Fibroblast of gingiva (primary cell): ENCODE measurements at regions not wholly inside any gene's neighbourhood (a gene's known extent, or its start where the extent isn't known, plus 50 kb on each side); places are given as distances from the start of the nearest gene placed in this dataset.

Experiments used
- DNase-seq: peaks from one replicate; pipeline ENCODE4 v3.0.0-alpha.2; 2011; ENCODE audit warnings: low read depth

GRCh38 chr1:200354243-200354642, 55.6 kb downstream of the ZNF281 start:
- peak; percentile 37 for DNase-seq

DNA sequence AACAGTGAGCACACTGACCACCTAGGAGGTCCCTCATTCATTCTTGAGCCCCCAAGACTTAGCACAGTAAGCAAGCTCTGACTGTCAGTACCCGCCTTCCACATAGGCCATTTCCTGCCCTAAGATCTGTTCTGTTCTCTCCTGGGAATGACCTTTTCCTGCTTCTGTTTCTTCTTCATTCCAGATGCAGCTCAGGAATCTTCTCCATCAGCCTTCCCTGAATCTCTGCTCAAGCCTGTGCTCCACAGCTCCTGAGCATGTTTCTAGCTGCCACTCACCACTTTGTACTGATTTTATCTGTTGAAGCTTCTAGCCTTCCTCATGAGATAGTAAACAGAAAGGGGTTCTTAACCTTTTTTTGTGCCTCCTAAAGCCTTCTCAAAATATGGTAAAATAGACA, 56.6 kb downstream of the ZNF281 start:
- no peak for DNase-seq

- DNase-seq = peak; percentile 93
Observed at GRCh38 chr1:200351826-200352549, 57.8 kb downstream of the ZNF281 start.

GRCh38 chr1:200351425-200351824, 58.4 kb downstream of the ZNF281 start:
- DNase-seq = no peak

DNA sequence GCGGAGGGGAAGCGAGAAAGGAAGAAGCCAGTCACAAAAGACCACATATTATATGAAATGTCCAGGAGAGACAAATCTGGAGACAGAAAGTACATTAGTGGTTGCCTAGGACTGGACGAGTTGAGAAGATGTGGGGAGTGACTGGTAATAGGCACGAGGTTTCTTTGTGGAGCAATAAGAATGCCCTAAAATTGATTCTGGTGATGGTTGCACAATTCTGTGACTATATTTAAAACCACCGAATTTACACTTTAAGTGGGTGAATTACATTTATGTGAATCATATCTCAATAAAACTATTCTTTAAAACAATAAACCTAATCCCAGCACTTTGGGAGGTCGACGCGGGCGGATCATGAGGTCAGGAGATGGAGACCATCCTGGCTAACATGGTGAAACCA, 63.1 kb downstream of the ZNF281 start:
- peak; percentile 72 for DNase-seq

- no peak for DNase-seq
Observed at GRCh38 chr1:200345520-200345919, 64.3 kb downstream of the ZNF281 start.

GRCh38 chr1:200343874-200344273, 66.0 kb downstream of the ZNF281 start:
- DNase-seq = no peak

DNA sequence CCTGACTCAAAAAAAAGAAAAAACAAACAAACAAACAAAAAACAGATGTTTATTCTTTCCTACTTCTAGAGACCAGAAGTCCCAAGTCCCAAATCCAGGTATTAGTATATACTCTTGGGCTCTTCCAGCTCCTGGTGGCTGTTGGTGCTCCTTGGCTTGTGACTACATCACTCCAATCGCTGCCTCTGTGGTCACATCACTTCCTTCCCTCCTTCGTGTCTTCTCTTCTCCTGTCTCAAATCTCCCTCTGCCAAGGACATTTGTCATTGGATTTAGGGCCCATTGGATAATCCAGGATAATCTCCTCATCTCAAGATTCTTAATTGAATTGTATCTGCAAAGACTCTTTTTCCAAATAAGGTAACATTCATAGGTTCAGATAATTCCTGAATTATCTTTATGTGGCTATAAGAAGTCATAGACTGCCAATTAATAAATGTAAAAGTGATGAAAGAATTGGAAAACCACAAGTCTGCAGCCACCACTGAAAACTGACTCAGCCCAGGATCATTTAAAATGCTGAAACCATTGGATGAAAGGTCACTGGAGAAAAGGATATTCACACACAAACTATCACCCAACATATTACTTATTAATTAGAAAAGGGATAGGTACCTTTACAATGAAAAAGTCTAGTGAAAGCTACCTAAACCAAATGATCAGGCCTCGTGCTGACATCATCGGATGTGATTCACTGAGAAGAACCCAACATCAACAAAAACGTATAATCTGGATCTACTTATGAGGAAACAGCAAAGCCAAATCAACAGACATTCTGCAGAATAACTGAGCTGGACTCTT, 67.1 kb downstream of the ZNF281 start:
- peak; percentile 42 for DNase-seq

GRCh38 chr1:200338451-200338850, 71.4 kb downstream of the ZNF281 start:
- DNase-seq = no peak

GRCh38 chr1:200337831-200338230, 72.0 kb downstream of the ZNF281 start:
- no peak for DNase-seq

DNA sequence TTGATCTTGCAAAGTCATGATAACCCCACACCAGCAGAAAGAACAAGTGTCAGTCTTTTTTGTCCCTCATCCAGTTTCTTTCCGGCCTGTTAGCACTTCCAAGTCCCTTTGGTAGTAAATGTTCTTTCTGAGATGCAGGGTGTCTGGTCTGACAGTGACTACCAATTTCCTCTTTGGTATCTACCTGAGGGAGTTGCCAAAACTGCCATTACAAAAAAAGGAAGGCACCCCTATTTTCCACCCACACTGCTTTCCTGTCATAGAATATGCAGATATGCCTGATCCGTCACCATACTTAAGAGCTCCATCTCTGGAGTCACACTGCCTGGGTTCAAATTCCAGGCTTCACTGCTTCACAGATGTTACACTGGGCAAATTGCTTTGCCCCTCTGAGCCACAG, 72.4 kb downstream of the ZNF281 start:
- DNase-seq = no peak

GRCh38 chr1:200336901-200337391, 72.9 kb downstream of the ZNF281 start:
- DNase-seq = peak; percentile 18

DNA sequence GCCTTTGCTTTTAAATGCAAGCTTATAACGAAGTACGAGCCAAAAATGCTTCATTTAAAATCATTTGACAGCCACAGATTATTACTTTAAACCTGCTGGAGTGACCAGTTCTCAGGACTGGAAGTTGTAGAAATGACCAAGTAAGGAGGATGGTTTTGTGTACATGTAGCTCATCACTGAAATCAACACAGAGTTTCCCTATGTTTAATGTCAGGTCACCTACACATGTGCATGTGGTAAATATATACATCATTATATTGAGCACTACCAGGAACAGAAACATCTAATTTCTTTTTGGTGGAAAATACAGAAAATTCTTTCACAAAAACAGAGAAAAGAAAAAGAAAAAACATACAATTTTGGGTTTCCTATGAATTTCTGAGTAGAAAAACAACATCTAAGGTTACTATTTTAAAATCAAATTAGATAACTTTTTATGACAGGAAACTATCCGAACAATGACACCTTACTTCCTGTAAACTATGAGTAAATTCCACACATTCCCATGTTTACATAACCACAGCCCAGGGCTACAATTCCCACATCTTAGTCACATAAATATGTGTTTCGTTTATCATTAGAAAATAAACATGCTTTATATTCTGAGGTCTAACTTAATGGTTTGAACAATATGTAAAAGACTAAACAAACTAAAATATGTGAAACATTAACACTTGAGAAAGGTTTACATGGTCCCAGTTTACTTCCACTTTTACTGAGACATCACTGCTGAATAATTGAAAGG, 73.6 kb downstream of the ZNF281 start:
- no peak for DNase-seq

GRCh38 chr1:200334661-200335256, 75.1 kb downstream of the ZNF281 start:
- no peak for DNase-seq

GRCh38 chr1:200333329-200333728, 76.5 kb downstream of the ZNF281 start:
- no peak for DNase-seq

GRCh38 chr1:200332716-200333115, 77.1 kb downstream of the ZNF281 start:
- DNase-seq = no peak

DNA sequence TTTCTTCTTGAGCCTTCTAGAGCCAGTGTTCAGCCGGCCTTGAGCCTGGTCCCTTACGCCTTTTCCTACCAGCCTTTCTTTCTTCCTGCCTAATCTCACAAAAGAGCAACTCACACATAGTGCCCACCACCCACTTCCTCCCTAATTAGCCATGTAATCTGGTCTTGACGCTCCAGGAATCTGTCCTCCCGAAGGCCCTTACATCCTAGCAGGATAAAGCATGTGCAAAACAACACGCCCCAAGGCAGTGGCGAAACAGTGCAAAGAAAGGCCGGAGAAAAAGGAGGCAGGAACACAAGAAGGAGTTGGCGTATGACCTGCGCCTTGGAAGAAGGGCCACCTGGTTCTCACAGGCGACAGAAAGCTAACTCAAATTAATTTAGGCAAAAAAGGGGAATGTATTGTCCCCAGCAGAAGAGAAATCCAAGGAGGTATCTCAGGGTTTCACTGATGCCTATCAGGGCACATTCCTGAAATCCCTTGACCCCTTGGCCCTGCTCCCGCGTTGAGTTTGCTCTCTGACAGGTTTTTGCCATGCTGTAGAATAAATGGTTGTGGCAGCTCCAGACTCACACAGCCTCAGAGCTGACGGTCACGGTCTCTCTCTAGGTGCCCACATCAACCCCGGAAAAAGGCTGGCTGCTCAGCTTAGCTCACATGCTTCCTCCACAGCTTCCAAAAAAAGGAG, 79.0 kb downstream of the ZNF281 start:
- DNase-seq = no peak

GRCh38 chr1:200329208-200329882, 80.5 kb downstream of the ZNF281 start:
- no peak for DNase-seq

- no peak for DNase-seq
Observed at GRCh38 chr1:200328379-200328778, 81.5 kb downstream of the ZNF281 start.

GRCh38 chr1:200323856-200324400, 85.9 kb downstream of the ZNF281 start:
- peak; percentile 48 for DNase-seq

- no peak for DNase-seq
Observed at GRCh38 chr1:200319148-200319547, 90.7 kb downstream of the ZNF281 start.
